ENCODE measurements at regions not wholly inside any gene's neighbourhood (a gene's known extent, or its start where the extent isn't known, plus 50 kb on each side); places are given as distances from the start of the nearest gene placed in this dataset.
"Not testable (repeated sequence)": the region's sequence is repeated elsewhere in the genome, so short reads cannot be mapped to it uniquely, and the experiment has no call there.

DNA sequence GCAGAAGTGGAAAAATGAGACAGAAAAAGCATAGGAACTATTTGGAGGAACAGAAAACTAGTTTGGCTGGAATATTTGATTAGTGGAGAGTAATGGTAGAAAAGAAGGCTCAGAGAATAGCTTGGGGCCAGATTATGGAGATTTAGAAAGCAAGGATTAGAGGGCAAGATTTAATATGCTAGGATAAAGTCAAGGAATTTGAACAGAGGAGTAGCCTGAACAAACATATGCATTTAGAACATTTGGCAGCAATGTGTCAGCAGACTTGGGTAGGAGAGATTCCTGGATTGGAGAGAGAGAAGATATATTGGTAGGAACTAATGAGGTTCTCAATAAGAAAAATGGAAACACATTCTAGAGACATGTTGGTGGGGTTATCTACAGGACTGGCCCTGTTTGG, 229.2 kb upstream of the PKP2 start:
- Histone ChIP-seq H3K4me1 (ENCODE audit: insufficient read depth) (no peaks in the 10 kb centered on the region), H3K4me3 (no peak overlapping the region), H3K36me3 (replicated peaks; ENCODE audit: insufficient read depth, low read depth) (no peaks in the 10 kb centered on the region), H2AFZ (no peak overlapping the region), H3K27ac (no peak overlapping the region), H3K9me2 (replicated peaks; ENCODE audit: insufficient read depth) (no peaks in the 10 kb centered on the region), H4K20me1 (ENCODE audit: insufficient read depth, poor library complexity, severe bottlenecking) (no peaks in the 10 kb centered on the region), H3K4me2 (no peak overlapping the region), H3K9me3 (ENCODE audit: low read depth) (no peaks in the 10 kb centered on the region), H3K79me2 (no peaks in the 10 kb centered on the region), H3K27me3 (no peaks in the 10 kb centered on the region)
- DNase-seq (ENCODE audit: low spot score) = no peak
- TF ChIP-seq EZH2 (IDR thresholded peaks at IDR 0.05; ENCODE audit: borderline replicate concordance) = no peak
- TF ChIP-seq, protein P1, sequence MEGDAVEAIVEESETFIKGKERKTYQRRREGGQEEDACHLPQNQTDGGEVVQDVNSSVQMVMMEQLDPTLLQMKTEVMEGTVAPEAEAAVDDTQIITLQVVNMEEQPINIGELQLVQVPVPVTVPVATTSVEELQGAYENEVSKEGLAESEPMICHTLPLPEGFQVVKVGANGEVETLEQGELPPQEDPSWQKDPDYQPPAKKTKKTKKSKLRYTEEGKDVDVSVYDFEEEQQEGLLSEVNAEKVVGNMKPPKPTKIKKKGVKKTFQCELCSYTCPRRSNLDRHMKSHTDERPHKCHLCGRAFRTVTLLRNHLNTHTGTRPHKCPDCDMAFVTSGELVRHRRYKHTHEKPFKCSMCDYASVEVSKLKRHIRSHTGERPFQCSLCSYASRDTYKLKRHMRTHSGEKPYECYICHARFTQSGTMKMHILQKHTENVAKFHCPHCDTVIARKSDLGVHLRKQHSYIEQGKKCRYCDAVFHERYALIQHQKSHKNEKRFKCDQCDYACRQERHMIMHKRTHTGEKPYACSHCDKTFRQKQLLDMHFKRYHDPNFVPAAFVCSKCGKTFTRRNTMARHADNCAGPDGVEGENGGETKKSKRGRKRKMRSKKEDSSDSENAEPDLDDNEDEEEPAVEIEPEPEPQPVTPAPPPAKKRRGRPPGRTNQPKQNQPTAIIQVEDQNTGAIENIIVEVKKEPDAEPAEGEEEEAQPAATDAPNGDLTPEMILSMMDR (IDR thresholded peaks at IDR 0.05; ENCODE audit: poor library complexity) = no peak
- no peak for TF ChIP-seq EZH2phosphoT487 (IDR thresholded peaks at IDR 0.05; ENCODE audit: low read depth, severe bottlenecking, unreplicated experiment)

DNA sequence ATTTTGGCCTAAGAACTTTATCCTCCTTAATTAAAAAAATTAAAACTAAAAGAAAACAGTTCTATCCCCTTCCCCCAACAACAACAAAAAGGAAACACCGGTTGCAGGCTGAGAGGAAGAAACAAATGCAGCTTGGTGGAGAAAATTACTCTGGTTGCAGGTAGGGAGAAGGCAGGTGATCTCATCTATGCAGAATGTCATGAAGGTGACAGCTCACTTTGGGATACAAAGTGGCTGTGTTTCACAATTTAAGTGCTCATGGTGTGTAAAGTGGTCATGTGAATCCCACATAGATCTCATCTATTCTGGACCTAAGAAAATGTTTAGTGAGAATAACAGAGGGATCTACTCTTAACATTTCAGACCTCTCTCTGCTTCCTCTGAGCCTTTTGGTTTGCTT, 219.7 kb upstream of the PKP2 start:
- Histone ChIP-seq H2AFZ (no peak overlapping the region), H3K4me1 (ENCODE audit: insufficient read depth) (no peaks in the 10 kb centered on the region), H3K9me2 (replicated peaks; ENCODE audit: insufficient read depth) (no peaks in the 10 kb centered on the region), H3K9me3 (ENCODE audit: low read depth) (no peaks in the 10 kb centered on the region), H3K79me2 (no peaks in the 10 kb centered on the region), H3K36me3 (replicated peaks; ENCODE audit: insufficient read depth, low read depth) (no peaks in the 10 kb centered on the region), H3K4me3 (no peak overlapping the region), H3K4me2 (no peak overlapping the region), H4K20me1 (ENCODE audit: insufficient read depth, poor library complexity, severe bottlenecking) (no peaks in the 10 kb centered on the region), H3K27me3 (no peaks in the 10 kb centered on the region), H3K27ac (no peak overlapping the region)
- 32% methylated on average over 1 of the region's 1 CpG for WGBS (ENCODE audit: low lambda C conversion rate, missing lambda C conversion rate)
- no peak for DNase-seq (ENCODE audit: low spot score)
- TF ChIP-seq EZH2phosphoT487 (IDR thresholded peaks at IDR 0.05; ENCODE audit: low read depth, severe bottlenecking, unreplicated experiment) = no peak
- TF ChIP-seq, protein P1 (IDR thresholded peaks at IDR 0.05; ENCODE audit: poor library complexity) = no peak
- no peak for TF ChIP-seq EZH2 (IDR thresholded peaks at IDR 0.05; ENCODE audit: borderline replicate concordance)

DNA sequence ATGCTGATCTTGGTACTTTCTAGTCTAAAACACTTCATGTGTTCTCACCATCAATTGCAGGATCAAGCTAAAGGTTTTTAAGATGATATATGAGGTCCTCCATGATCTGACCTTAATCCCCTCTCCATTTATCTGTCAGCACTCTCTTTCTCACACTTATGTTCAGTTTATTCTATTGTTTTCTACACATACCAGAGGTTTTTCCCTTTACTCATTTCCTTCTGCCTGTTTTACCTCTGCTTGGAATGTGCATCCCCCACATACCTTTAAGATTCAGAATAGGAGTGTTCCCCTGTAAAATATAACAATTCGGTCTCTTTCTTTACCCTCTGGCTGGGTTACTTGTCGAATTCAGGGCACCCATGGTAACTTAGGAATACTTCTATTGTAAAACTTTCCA, 219.1 kb upstream of the PKP2 start:
- WGBS (ENCODE audit: low lambda C conversion rate, missing lambda C conversion rate) = 42% methylated on average over 2 of the region's 2 CpGs
- no peaks in the 10 kb centered on the region for H3K4me1 ChIP-seq (ENCODE audit: insufficient read depth)
- H3K9me3 ChIP-seq (ENCODE audit: low read depth) = no peaks in the 10 kb centered on the region
- no peaks in the 10 kb centered on the region for H3K79me2 ChIP-seq
- TF ChIP-seq EZH2phosphoT487 (IDR thresholded peaks at IDR 0.05; ENCODE audit: low read depth, severe bottlenecking, unreplicated experiment) = no peak
- TF ChIP-seq, protein P1 (IDR thresholded peaks at IDR 0.05; ENCODE audit: poor library complexity) = no peak
- TF ChIP-seq EZH2 (IDR thresholded peaks at IDR 0.05; ENCODE audit: borderline replicate concordance) = no peak
- H3K36me3 ChIP-seq (replicated peaks; ENCODE audit: insufficient read depth, low read depth) = no peaks in the 10 kb centered on the region
- H3K4me2 ChIP-seq = no peak overlapping the region
- no peak overlapping the region for H3K4me3 ChIP-seq
- no peak overlapping the region for H3K27ac ChIP-seq
- no peaks in the 10 kb centered on the region for H3K27me3 ChIP-seq
- H3K9me2 ChIP-seq (replicated peaks; ENCODE audit: insufficient read depth) = no peaks in the 10 kb centered on the region
- no peak overlapping the region for H2AFZ ChIP-seq
- no peaks in the 10 kb centered on the region for H4K20me1 ChIP-seq (ENCODE audit: insufficient read depth, poor library complexity, severe bottlenecking)
- no peak for DNase-seq (ENCODE audit: low spot score)

DNA sequence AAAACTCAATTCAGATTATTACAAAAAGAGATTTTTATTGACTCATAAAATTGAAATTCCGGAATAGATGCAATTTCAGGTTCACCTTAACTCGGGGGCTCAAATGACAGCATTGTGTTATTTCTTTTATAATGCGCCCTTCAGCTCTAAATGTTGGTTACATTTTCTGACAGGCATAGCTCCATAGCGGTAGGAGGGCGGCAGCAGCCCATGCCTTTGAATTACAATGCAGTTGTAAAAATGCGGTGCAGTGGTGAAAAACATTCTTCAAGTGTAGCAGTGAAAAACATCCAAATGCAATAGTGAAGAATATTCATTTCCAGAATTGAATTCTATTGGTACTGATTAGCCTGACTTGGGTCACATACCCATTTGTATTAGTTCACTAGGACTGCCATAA, 215.3 kb upstream of the PKP2 start:
- Histone ChIP-seq H3K9me3 (ENCODE audit: low read depth) (no peaks in the 10 kb centered on the region), H3K4me2 (no peak overlapping the region), H3K79me2 (no peaks in the 10 kb centered on the region), H3K36me3 (replicated peaks; ENCODE audit: insufficient read depth, low read depth) (no peaks in the 10 kb centered on the region), H2AFZ (no peak overlapping the region), H3K9me2 (replicated peaks; ENCODE audit: insufficient read depth) (no peaks in the 10 kb centered on the region), H3K27me3 (no peaks in the 10 kb centered on the region), H3K27ac (no peak overlapping the region), H4K20me1 (ENCODE audit: insufficient read depth, poor library complexity, severe bottlenecking) (no peaks in the 10 kb centered on the region), H3K4me3 (no peak overlapping the region), H3K4me1 (ENCODE audit: insufficient read depth) (no peaks in the 10 kb centered on the region)
- TF ChIP-seq EZH2phosphoT487 (IDR thresholded peaks at IDR 0.05; ENCODE audit: low read depth, severe bottlenecking, unreplicated experiment) (no peak), EZH2 (IDR thresholded peaks at IDR 0.05; ENCODE audit: borderline replicate concordance) (no peak)
- TF ChIP-seq, protein P1 (IDR thresholded peaks at IDR 0.05; ENCODE audit: poor library complexity) = no peak
- no peak for DNase-seq (ENCODE audit: low spot score)
- 58% methylated on average over 6 of the region's 6 CpGs for WGBS (ENCODE audit: low lambda C conversion rate, missing lambda C conversion rate)

DNA sequence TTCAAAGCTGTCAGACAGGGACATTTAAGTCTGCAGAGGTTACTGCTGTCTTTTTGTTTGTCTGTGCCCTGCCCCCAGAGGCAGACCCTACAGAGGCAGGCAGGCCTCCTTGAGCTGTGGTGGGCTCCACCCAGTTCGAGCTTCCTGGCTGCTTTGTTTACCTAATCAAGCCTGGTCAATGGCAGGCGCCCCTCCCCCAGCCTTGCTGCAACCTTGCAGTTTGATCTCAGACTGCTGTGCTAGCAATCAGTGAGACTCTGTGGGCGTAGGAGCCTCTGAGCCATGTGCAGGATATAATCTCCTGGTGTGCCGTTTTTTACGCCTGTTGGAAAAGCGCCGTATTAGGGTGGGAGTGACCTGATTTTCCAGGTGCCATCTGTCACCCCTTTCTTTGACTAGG, 211.2 kb upstream of the PKP2 start:
- not testable (repeated sequence) for H3K4me3 ChIP-seq; H3K36me3 ChIP-seq (replicated peaks; ENCODE audit: insufficient read depth, low read depth); H3K9me2 ChIP-seq (replicated peaks; ENCODE audit: insufficient read depth); H3K79me2 ChIP-seq; H3K27ac ChIP-seq; H2AFZ ChIP-seq; H3K4me2 ChIP-seq; H3K9me3 ChIP-seq (ENCODE audit: low read depth); H3K27me3 ChIP-seq; H3K4me1 ChIP-seq (ENCODE audit: insufficient read depth); H4K20me1 ChIP-seq (ENCODE audit: insufficient read depth, poor library complexity, severe bottlenecking); DNase-seq (ENCODE audit: low spot score)
- 83% methylated on average over 7 of the region's 7 CpGs for WGBS (ENCODE audit: low lambda C conversion rate, missing lambda C conversion rate)

Data from hepatocyte (in vitro differentiated cells).